ENCODE measurements at regions not wholly inside any gene's neighbourhood (a gene's known extent, or its start where the extent isn't known, plus 50 kb on each side); places are given as distances from the start of the nearest gene placed in this dataset.

DNA sequence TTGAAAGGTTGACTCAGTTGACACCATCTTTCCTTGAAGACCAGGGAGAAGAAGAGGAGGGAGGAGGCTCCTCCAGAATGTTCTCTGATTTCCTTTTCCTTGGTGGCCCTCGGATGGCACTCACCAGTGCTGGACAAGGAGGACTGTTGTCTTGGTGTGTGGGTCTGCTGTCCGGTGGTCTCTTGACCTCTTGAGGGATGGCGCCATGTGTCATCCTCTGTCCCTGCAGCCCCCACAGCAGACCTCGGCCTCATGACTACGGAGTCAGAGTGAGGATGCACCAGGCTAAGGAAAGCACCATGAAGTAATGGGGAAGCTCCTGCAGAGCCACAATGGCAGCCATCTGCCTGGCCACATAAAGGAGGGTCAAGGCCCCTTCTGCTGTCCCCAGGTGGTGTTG lies 475.0 kb downstream of the GLRX3 start:
- no TSS peak for BruUV-seq (replicated peaks)
- H3K9me2 ChIP-seq (ENCODE audit: insufficient read depth, low read length) = no peaks in the 10 kb centered on the region
- H3K4me1 ChIP-seq (ENCODE audit: insufficient read depth, low read length, poor library complexity, severe bottlenecking) = no peaks in the 10 kb centered on the region
- intact Hi-C loops (cut with micrococcal nuclease; ENCODE audit: unreplicated experiment) = no loop called here
- no peaks in the 10 kb centered on the region for H3K79me2 ChIP-seq (ENCODE audit: insufficient read depth, low read depth, low read length)
- no peaks in the 10 kb centered on the region for H4K20me1 ChIP-seq (ENCODE audit: insufficient read depth, low read length)
- TF ChIP-seq, protein P1, sequence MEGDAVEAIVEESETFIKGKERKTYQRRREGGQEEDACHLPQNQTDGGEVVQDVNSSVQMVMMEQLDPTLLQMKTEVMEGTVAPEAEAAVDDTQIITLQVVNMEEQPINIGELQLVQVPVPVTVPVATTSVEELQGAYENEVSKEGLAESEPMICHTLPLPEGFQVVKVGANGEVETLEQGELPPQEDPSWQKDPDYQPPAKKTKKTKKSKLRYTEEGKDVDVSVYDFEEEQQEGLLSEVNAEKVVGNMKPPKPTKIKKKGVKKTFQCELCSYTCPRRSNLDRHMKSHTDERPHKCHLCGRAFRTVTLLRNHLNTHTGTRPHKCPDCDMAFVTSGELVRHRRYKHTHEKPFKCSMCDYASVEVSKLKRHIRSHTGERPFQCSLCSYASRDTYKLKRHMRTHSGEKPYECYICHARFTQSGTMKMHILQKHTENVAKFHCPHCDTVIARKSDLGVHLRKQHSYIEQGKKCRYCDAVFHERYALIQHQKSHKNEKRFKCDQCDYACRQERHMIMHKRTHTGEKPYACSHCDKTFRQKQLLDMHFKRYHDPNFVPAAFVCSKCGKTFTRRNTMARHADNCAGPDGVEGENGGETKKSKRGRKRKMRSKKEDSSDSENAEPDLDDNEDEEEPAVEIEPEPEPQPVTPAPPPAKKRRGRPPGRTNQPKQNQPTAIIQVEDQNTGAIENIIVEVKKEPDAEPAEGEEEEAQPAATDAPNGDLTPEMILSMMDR (conservative IDR thresholded peaks at IDR 0.05; ENCODE audit: low read length) = no peak
- no peak for TF ChIP-seq EZH2phosphoT487 (IDR thresholded peaks at IDR 0.05; ENCODE audit: borderline replicate concordance, low read depth, low read length)
- no peaks in the 10 kb centered on the region for H3K9me3 ChIP-seq (ENCODE audit: low read length)
- CTCF ChIA-PET (ENCODE audit: unreplicated experiment) = no interaction called here
- H3K4me3 ChIP-seq (ENCODE audit: low read depth, low read length, poor library complexity, severe bottlenecking) = no peak overlapping the region
- H2AFZ ChIP-seq (ENCODE audit: low read length) = no peak overlapping the region
- POLR2A ChIA-PET = no interaction called here
- no peaks in the 10 kb centered on the region for H3K36me3 ChIP-seq (ENCODE audit: insufficient read depth, low read length)
- no peak for DNase-seq (ENCODE audit: low spot score)
- H3K4me2 ChIP-seq (ENCODE audit: low read length) = no peak overlapping the region
- H3K27ac ChIP-seq (ENCODE audit: low read depth, low read length, poor library complexity, severe bottlenecking) = no peak overlapping the region

DNA sequence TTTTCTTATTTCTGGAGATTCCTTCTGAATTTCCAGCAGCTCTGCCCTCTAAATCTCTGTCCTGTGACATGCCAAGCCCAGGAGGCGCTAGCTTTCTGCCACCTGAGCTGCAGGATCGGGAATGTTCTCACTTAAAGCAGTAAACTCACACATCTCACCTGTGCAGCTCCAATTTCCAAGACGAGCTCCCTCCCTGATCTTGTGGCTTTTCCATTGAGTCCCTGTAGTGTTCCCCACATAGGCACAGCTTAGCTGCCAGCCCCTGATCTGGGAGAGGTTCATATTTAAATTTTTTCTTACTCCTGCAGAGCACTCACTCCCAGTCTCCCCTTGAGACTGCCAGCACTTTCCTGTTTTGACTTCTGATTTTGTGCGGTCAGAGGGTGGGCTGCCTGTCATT lies 479.3 kb downstream of the GLRX3 start:
- Histone ChIP-seq H3K36me3 (ENCODE audit: insufficient read depth, low read length) (no peaks in the 10 kb centered on the region), H4K20me1 (ENCODE audit: insufficient read depth, low read length) (no peaks in the 10 kb centered on the region), H3K9me3 (ENCODE audit: low read length) (no peaks in the 10 kb centered on the region), H2AFZ (ENCODE audit: low read length) (no peak overlapping the region), H3K4me3 (ENCODE audit: low read depth, low read length, poor library complexity, severe bottlenecking) (no peak overlapping the region), H3K9me2 (ENCODE audit: insufficient read depth, low read length) (no peaks in the 10 kb centered on the region), H3K4me1 (ENCODE audit: insufficient read depth, low read length, poor library complexity, severe bottlenecking) (no peaks in the 10 kb centered on the region), H3K79me2 (ENCODE audit: insufficient read depth, low read depth, low read length) (no peaks in the 10 kb centered on the region), H3K27ac (ENCODE audit: low read depth, low read length, poor library complexity, severe bottlenecking) (no peak overlapping the region), H3K4me2 (ENCODE audit: low read length) (no peak overlapping the region)
- no peak for DNase-seq (ENCODE audit: low spot score)
- intact Hi-C loops (cut with micrococcal nuclease; ENCODE audit: unreplicated experiment) = no loop called here
- TF ChIP-seq, protein P1 (conservative IDR thresholded peaks at IDR 0.05; ENCODE audit: low read length) = no peak
- no peak for TF ChIP-seq EZH2phosphoT487 (IDR thresholded peaks at IDR 0.05; ENCODE audit: borderline replicate concordance, low read depth, low read length)
- ChIA-PET CTCF (ENCODE audit: unreplicated experiment) (no interaction called here), POLR2A (interaction anchor here (0.7 to 1.4 kb wide), 2 partner anchors 8 to 49 kb away, joined by 3 to 4 read pairs; no protein-coding TSS in a partner anchor)
- BruUV-seq (replicated peaks) = no TSS peak

DNA sequence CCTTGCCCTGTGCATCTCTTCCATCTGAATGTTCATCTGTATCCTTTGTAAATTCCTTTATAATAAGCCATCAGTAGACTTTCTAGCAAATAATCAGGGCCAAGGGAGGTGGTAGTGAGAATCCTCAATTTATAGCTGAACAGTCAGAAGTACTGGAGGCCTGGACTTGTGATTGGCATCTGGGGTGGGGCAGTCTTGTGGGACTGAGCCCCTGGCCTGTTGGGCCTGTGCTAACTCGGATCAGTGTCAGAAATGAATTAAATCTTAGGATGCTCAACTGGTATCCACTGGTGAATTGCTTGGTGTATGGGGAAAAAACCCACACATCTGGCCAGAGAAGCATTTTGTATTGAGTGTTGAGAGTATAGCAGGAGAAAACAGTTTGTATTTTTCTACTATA lies 481.8 kb downstream of the GLRX3 start:
- CTCF ChIA-PET (ENCODE audit: unreplicated experiment) = no interaction called here
- no peak for DNase-seq (ENCODE audit: low spot score)
- Histone ChIP-seq H3K4me2 (ENCODE audit: low read length) (no peak overlapping the region), H2AFZ (ENCODE audit: low read length) (no peak overlapping the region), H3K4me3 (ENCODE audit: low read depth, low read length, poor library complexity, severe bottlenecking) (no peak overlapping the region), H3K4me1 (ENCODE audit: insufficient read depth, low read length, poor library complexity, severe bottlenecking) (no peaks in the 10 kb centered on the region), H3K36me3 (ENCODE audit: insufficient read depth, low read length) (no peaks in the 10 kb centered on the region), H3K27ac (ENCODE audit: low read depth, low read length, poor library complexity, severe bottlenecking) (no peak overlapping the region), H3K9me3 (ENCODE audit: low read length) (no peaks in the 10 kb centered on the region), H4K20me1 (ENCODE audit: insufficient read depth, low read length) (no peaks in the 10 kb centered on the region), H3K9me2 (ENCODE audit: insufficient read depth, low read length) (no peaks in the 10 kb centered on the region), H3K79me2 (ENCODE audit: insufficient read depth, low read depth, low read length) (no peaks in the 10 kb centered on the region)
- POLR2A ChIA-PET = no interaction called here
- intact Hi-C loops (cut with micrococcal nuclease; ENCODE audit: unreplicated experiment) = no loop called here
- no TSS peak for BruUV-seq (replicated peaks)
- no peak for TF ChIP-seq EZH2phosphoT487 (IDR thresholded peaks at IDR 0.05; ENCODE audit: borderline replicate concordance, low read depth, low read length)
